ENCODE measurements at regions not wholly inside any gene's neighbourhood (a gene's known extent, or its start where the extent isn't known, plus 50 kb on each side); places are given as distances from the start of the nearest gene placed in this dataset.

- intact Hi-C loops (cut with micrococcal nuclease) = no loop called here
- TF ChIP-seq CTCF (IDR thresholded peaks at IDR 0.05; ENCODE audit: unreplicated experiment) = no peak
- H3K27ac Mint-ChIP-seq (ENCODE audit: low read depth, unreplicated experiment) = no peak overlapping the region
Observed at GRCh38 chr5:51286046-51286445, 97.2 kb upstream of the ISL1 start.

GRCh38 chr5:51302343-51302742 is 80.9 kb upstream of the ISL1 start:
- DNase-seq (ENCODE audit: unreplicated experiment) = no peak
- TF ChIP-seq CTCF (IDR thresholded peaks at IDR 0.05; ENCODE audit: unreplicated experiment) = no peak
- Mint-ChIP-seq H3K4me1 (ENCODE audit: insufficient read depth, unreplicated experiment) (no peaks in the 10 kb centered on the region), H3K36me3 (ENCODE audit: insufficient read depth, unreplicated experiment) (no peaks in the 10 kb centered on the region), H3K27me3 (ENCODE audit: insufficient read depth, unreplicated experiment) (no peaks in the 10 kb centered on the region), H3K9me3 (ENCODE audit: unreplicated experiment) (no peaks in the 10 kb centered on the region), H3K4me3 (ENCODE audit: unreplicated experiment) (no peak overlapping the region), H3K27ac (ENCODE audit: low read depth, unreplicated experiment) (no peak overlapping the region)
- BruUV-seq (replicated peaks) = no TSS peak
- POLR2A ChIA-PET = no interaction called here
- intact Hi-C loops (cut with micrococcal nuclease) = no loop called here
- CTCF ChIA-PET = interaction anchor here (0.6 kb wide), 2 partner anchors 325 to 614 kb away, joined by 3 to 5 read pairs; no protein-coding TSS in a partner anchor

More at GRCh38 chr5:51286046-51286445, 97.2 kb upstream of the ISL1 start:
- ChIA-PET POLR2A (no interaction called here), CTCF (no interaction called here)
- Mint-ChIP-seq H3K4me1 (ENCODE audit: insufficient read depth, unreplicated experiment) (no peaks in the 10 kb centered on the region), H3K9me3 (ENCODE audit: unreplicated experiment) (no peaks in the 10 kb centered on the region), H3K4me3 (ENCODE audit: unreplicated experiment) (no peak overlapping the region), H3K36me3 (ENCODE audit: insufficient read depth, unreplicated experiment) (no peaks in the 10 kb centered on the region), H3K27me3 (ENCODE audit: insufficient read depth, unreplicated experiment) (peaks cover 31% of the 10 kb centered on the region)
- no TSS peak for BruUV-seq (replicated peaks)
- DNase-seq (ENCODE audit: unreplicated experiment) = no peak

- POLR2A ChIA-PET = no interaction called here
- H3K4me1 Mint-ChIP-seq (ENCODE audit: insufficient read depth, unreplicated experiment) = no peaks in the 10 kb centered on the region
- CTCF ChIA-PET = interaction anchor here (0.6 kb wide), 1 partner anchor 384 kb away, joined by 5 read pairs; no protein-coding TSS in a partner anchor
- peak; percentile 5 for DNase-seq (ENCODE audit: unreplicated experiment)
- H3K36me3 Mint-ChIP-seq (ENCODE audit: insufficient read depth, unreplicated experiment) = no peaks in the 10 kb centered on the region
- H3K27ac Mint-ChIP-seq (ENCODE audit: low read depth, unreplicated experiment) = no peak overlapping the region
- TF ChIP-seq CTCF (IDR thresholded peaks at IDR 0.05; ENCODE audit: unreplicated experiment) = no peak
- no peaks in the 10 kb centered on the region for H3K27me3 Mint-ChIP-seq (ENCODE audit: insufficient read depth, unreplicated experiment)
- no TSS peak for BruUV-seq (replicated peaks)
- no peaks in the 10 kb centered on the region for H3K9me3 Mint-ChIP-seq (ENCODE audit: unreplicated experiment)
- H3K4me3 Mint-ChIP-seq (ENCODE audit: unreplicated experiment) = no peak overlapping the region
- intact Hi-C loops (cut with micrococcal nuclease) = no loop called here
Observed at GRCh38 chr5:51326844-51327243, 56.4 kb upstream of the ISL1 start.

All from MCF 10A (cell line).